ENCODE measurements at regions not wholly inside any gene's neighbourhood (a gene's known extent, or its start where the extent isn't known, plus 50 kb on each side); places are given as distances from the start of the nearest gene placed in this dataset.

GRCh38 chr9:81404931-81405598 is 284.3 kb downstream of the TLE1 start:
- no peak for TF ChIP-seq FOXM1 (IDR thresholded peaks at IDR 0.05; ENCODE audit: low read depth)
- TF ChIP-seq FOXM1 (CRISPR knock-in tag; IDR thresholded peaks at IDR 0.05; ENCODE audit: low read depth), result no peak
- no peak for TF ChIP-seq CBFA2T2 (conservative IDR thresholded peaks at IDR 0.05)
- no peak for TF ChIP-seq ELF4 (CRISPR knock-in tag; IDR thresholded peaks at IDR 0.05)
- Histone ChIP-seq H3K9me1 (ENCODE audit: control insufficient read depth, insufficient read depth, low read length) (no peaks in the 10 kb centered on the region), H3K9ac (ENCODE audit: insufficient read depth in 1 of 2, low read depth in 2 of 2, low read length in 2 of 2) (no peak overlapping the region), H2AFZ (ENCODE audit: low read depth, low read length) (no peak overlapping the region), H3K36me3 (ENCODE audit: control insufficient read depth, insufficient read depth, low read length) (no peaks in the 10 kb centered on the region), H3K4me1 (replicated peaks in 1 of 2; ENCODE audit: control insufficient read depth in 2 of 2, insufficient read depth in 2 of 2, low read length in 2 of 2) (no peaks in the 10 kb centered on the region), H3K27me3 (ENCODE audit: control insufficient read depth in 2 of 2, insufficient read depth in 2 of 2, low read length in 2 of 2) (no peaks in the 10 kb centered on the region), H3K4me2 (ENCODE audit: insufficient read depth, low read length) (no peak overlapping the region), H3K79me2 (ENCODE audit: control insufficient read depth, insufficient read depth, low read length) (no peaks in the 10 kb centered on the region), H3K9me3 (replicated peaks; ENCODE audit: control insufficient read depth, insufficient read depth, low read depth, low read length) (no peaks in the 10 kb centered on the region), H4K20me1 (replicated peaks; ENCODE audit: control insufficient read depth, insufficient read depth, low read length) (no peaks in the 10 kb centered on the region), H3K4me3 (no peak overlapping the region), H3K27ac (ENCODE audit: extremely low read depth, low read depth, low read length) (no peak overlapping the region)
- in situ Hi-C loops (cut with MboI), result no loop called here
- POLR2A ChIA-PET, result no interaction called here
- 0% methylated on average over 2 of the region's 2 CpGs for WGBS (ENCODE audit: insufficient coverage, low coverage, missing lambda C conversion rate)
- ATAC-seq, result no peak
- DNase-seq (ENCODE audit: extremely low read depth in 1 of 4, low spot score in 3 of 4), result no peak
- CTCF ChIA-PET (ENCODE audit: low intra/inter-chr PET ratio), result no interaction called here
- BruUV-seq (replicated peaks), result no TSS peak
- intact Hi-C loops (cut with micrococcal nuclease), result no loop called here
- no peak for FAIRE-seq

- no peaks in the 10 kb centered on the region for H3K4me1 ChIP-seq (replicated peaks in 1 of 2; ENCODE audit: control insufficient read depth in 2 of 2, insufficient read depth in 2 of 2, low read length in 2 of 2)
- H4K20me1 ChIP-seq (replicated peaks; ENCODE audit: control insufficient read depth, insufficient read depth, low read length), result no peaks in the 10 kb centered on the region
- H3K79me2 ChIP-seq (ENCODE audit: control insufficient read depth, insufficient read depth, low read length), result no peaks in the 10 kb centered on the region
- BruUV-seq (replicated peaks), result no TSS peak
- in situ Hi-C loops (cut with MboI) (no loop called here), intact Hi-C loops (cut with micrococcal nuclease) (no loop called here)
- H3K9me3 ChIP-seq (replicated peaks; ENCODE audit: control insufficient read depth, insufficient read depth, low read depth, low read length), result no peaks in the 10 kb centered on the region
- no peak overlapping the region for H3K9ac ChIP-seq (ENCODE audit: insufficient read depth in 1 of 2, low read depth in 2 of 2, low read length in 2 of 2)
- no peak overlapping the region for H2AFZ ChIP-seq (ENCODE audit: low read depth, low read length)
- CTCF ChIA-PET (ENCODE audit: low intra/inter-chr PET ratio), result no interaction called here
- POLR2A ChIA-PET, result no interaction called here
- no peak for FAIRE-seq
- H3K4me2 ChIP-seq (ENCODE audit: insufficient read depth, low read length), result no peak overlapping the region
- whole genome bisulfite sequencing (ENCODE audit: insufficient coverage, low coverage, missing lambda C conversion rate), result 0% methylated on average over 6 of the region's 9 CpGs
- H3K27me3 ChIP-seq (ENCODE audit: control insufficient read depth in 2 of 2, insufficient read depth in 2 of 2, low read length in 2 of 2), result no peaks in the 10 kb centered on the region
- no peaks in the 10 kb centered on the region for H3K9me1 ChIP-seq (ENCODE audit: control insufficient read depth, insufficient read depth, low read length)
- no peak for ATAC-seq
- DNase-seq (ENCODE audit: extremely low read depth in 1 of 4, low spot score in 3 of 4), result no peak
- H3K4me3 ChIP-seq, result no peak overlapping the region
- H3K36me3 ChIP-seq (ENCODE audit: control insufficient read depth, insufficient read depth, low read length), result no peaks in the 10 kb centered on the region
- H3K27ac ChIP-seq (ENCODE audit: extremely low read depth, low read depth, low read length), result no peak overlapping the region
- TF ChIP-seq ZNF23 (CRISPR knock-in tag; IDR thresholded peaks at IDR 0.05) (no peak), ZNF318 (IDR thresholded peaks at IDR 0.05; ENCODE audit: borderline replicate concordance in 1 of 2, low read depth in 1 of 2) (no peak)
Measured at GRCh38 chr9:81397481-81398381, 291.6 kb downstream of the TLE1 start.
